B cell (primary cell): ENCODE measurements at regions not wholly inside any gene's neighbourhood (a gene's known extent, or its start where the extent isn't known, plus 50 kb on each side); places are given as distances from the start of the nearest gene placed in this dataset.

Source experiments
- ATAC-seq: fragments of 200-7000 bp; cut with Tn5 transposase; one replicate; pipeline ENCODE4 v1.10.0; 2021; ENCODE audit warnings: low read depth, mild to moderate bottlenecking, moderate number of reproducible peaks, moderate library complexity
- CTCF ChIA-PET: fragments of 350-600 bp; sonication (Branson Sonifier 250); formaldehyde crosslinking; loops from one replicate; lab custom pipeline; 2021; ENCODE audit warnings: antibody characterized with exemption, inconsistent platforms; lab: Charles Lee
- POLR2A ChIA-PET: fragments of 350-600 bp; sonication (Branson Sonifier 250); formaldehyde crosslinking; loops from one replicate; lab custom pipeline; 2021; ENCODE audit warnings: antibody characterized with exemption; lab: Charles Lee
- DNase-seq: peaks from one replicate; pipeline ENCODE4 v3.0.0; 2013
- H2AFZ ChIP-seq: 2 replicates; pipeline ENCODE4 v1.6.1; 2012; ENCODE audit warnings: mild to moderate bottlenecking, low read depth, low read length; ENCODE audit not compliant: insufficient read depth, poor library complexity, severe bottlenecking
- H3K27ac ChIP-seq, 2 donors: 1 replicate in 1 of 2; 2 replicates in 1 of 2; pipeline ENCODE4 v1.5.1; 2012 to 2013; ENCODE audit warnings: low read length in 2 of 2, mild to moderate bottlenecking in 2 of 2, moderate library complexity in 1 of 2
- H3K27me3 ChIP-seq, 4 experiments: fragments of 200-600 bp in 1 of 4; sonication (generic) in 1 of 4; replicated peaks in 1 of 4; 1 replicate in 2 of 4; 2 replicates in 2 of 4; pipeline versions ENCODE4 v1.6.1 to v1.7.0; 2013 to 2016; ENCODE audit warnings: low read length in 3 of 4, mild to moderate bottlenecking in 2 of 4, mixed read lengths in 1 of 4, moderate library complexity in 1 of 4; ENCODE audit not compliant: insufficient read depth in 4 of 4, control insufficient read depth in 3 of 4; ENCODE audit errors: control extremely low read depth in 1 of 4
- H3K36me3 ChIP-seq, 2 experiments: replicated peaks in 1 of 2; 1 replicate in 1 of 2; 2 replicates in 1 of 2; pipeline versions ENCODE4 v1.6.1 to v1.7.1; 2013; ENCODE audit warnings: low read length in 1 of 2; ENCODE audit not compliant: insufficient read depth in 2 of 2, control insufficient read depth in 1 of 2; ENCODE audit errors: control extremely low read depth in 1 of 2, extremely low read depth in 1 of 2
- H3K4me1 ChIP-seq, 2 donors: fragments of 200-600 bp in 1 of 2; sonication (generic) in 1 of 2; 1 replicate in 1 of 2; 2 replicates in 1 of 2; pipeline versions ENCODE4 v1.5.1 to v1.6.1; 2013 to 2017; ENCODE audit warnings: low read length in 2 of 2; ENCODE audit not compliant: control insufficient read depth in 2 of 2, insufficient read depth in 2 of 2
- H3K4me2 ChIP-seq: replicated peaks from 2 replicates; pipeline ENCODE3; 2012; ENCODE audit warnings: mild to moderate bottlenecking, low read depth, low read length; ENCODE audit not compliant: poor library complexity, severe bottlenecking
- H3K4me3 ChIP-seq, 5 experiments: fragments of 200-600 bp in 1 of 5; sonication (generic) in 1 of 5; 1 replicate in 3 of 5; 2 replicates in 2 of 5; pipeline versions ENCODE4 v1.5.1 to v1.7.0; 2011 to 2016; ENCODE audit warnings: low read length in 4 of 5, mild to moderate bottlenecking in 4 of 5, low read depth in 2 of 5, control low read depth in 1 of 5, moderate library complexity in 1 of 5; ENCODE audit not compliant: insufficient read depth in 1 of 5; ENCODE audit errors: control extremely low read depth in 1 of 5, extremely low read depth in 1 of 5
- H3K79me2 ChIP-seq: fragments of 200-600 bp; sonication (generic); one replicate; pipeline ENCODE4 v1.6.0; 2016; ENCODE audit warnings: low read length; ENCODE audit not compliant: control insufficient read depth, insufficient read depth
- H3K9ac ChIP-seq: fragments of 200-600 bp; sonication (generic); 2 replicates; pipeline ENCODE4 v1.6.1; 2017; ENCODE audit warnings: mild to moderate bottlenecking, low read length, moderate library complexity
- H3K9me3 ChIP-seq, 3 donors: one replicate each; pipeline versions ENCODE4 v1.6.1 to v1.7.1; 2013; ENCODE audit warnings: low read length in 2 of 3; ENCODE audit not compliant: control insufficient read depth in 2 of 3, insufficient read depth in 1 of 3; ENCODE audit errors: control extremely low read depth in 1 of 3
- H4K20me1 ChIP-seq: 2 replicates; pipeline ENCODE4 v1.6.0; 2012; ENCODE audit warnings: mild to moderate bottlenecking, low read length; ENCODE audit not compliant: insufficient read depth, control insufficient read depth, poor library complexity, severe bottlenecking
- H3K27ac Mint-ChIP-seq: one replicate; pipeline ENCODE4 v1.8.0; 2021; ENCODE audit warnings: mixed read lengths
- H3K27me3 Mint-ChIP-seq: one replicate; pipeline ENCODE4 v1.8.0; 2021; ENCODE audit warnings: mixed read lengths
- H3K4me1 Mint-ChIP-seq: one replicate; pipeline ENCODE4 v1.8.0; 2021; ENCODE audit warnings: mixed read lengths
- H3K4me3 Mint-ChIP-seq: one replicate; pipeline ENCODE4 v1.8.0; 2021; ENCODE audit warnings: mixed read lengths
- H3K9me3 Mint-ChIP-seq: one replicate; pipeline ENCODE4 v1.8.0; 2022; ENCODE audit warnings: mixed read lengths; ENCODE audit not compliant: insufficient read depth
- CTCF ChIP-seq: fragments of 200-600 bp; IDR thresholded peaks from one replicate; pipeline ENCODE4 v1.8.0; 2022; ENCODE audit warnings: antibody characterized with exemption, mild to moderate bottlenecking
- EZH2 ChIP-seq: IDR thresholded peaks from 2 replicates; pipeline ENCODE4 v1.6.1; 2012; ENCODE audit warnings: borderline replicate concordance, low read depth, mild to moderate bottlenecking, moderate library complexity, low read length; ENCODE audit not compliant: insufficient read depth, poor library complexity, severe bottlenecking
- WGBS: methylation state at CpG from one replicate; pipeline ENCODE4 v1.1.5; 2013; ENCODE audit warnings: missing lambda C conversion rate; ENCODE audit not compliant: insufficient coverage; 5-methylcytosine and 5-hydroxymethylcytosine counted together
- intact Hi-C: fragments of 100-400 bp; cut with micrococcal nuclease; formaldehyde crosslinking; loops from one replicate; pipeline ENCODE4 v1.10.0; 2022

- no peaks in the 10 kb centered on the region for H3K27me3 Mint-ChIP-seq
- ChIA-PET CTCF (interaction anchor here (1.3 kb wide), 2 partner anchors 12 to 15 kb away, joined by 3 read pairs; no protein-coding TSS in a partner anchor), POLR2A (no interaction called here)
- no CpG with 5 or more reads among the region's 3 CpGs for WGBS
- peaks cover 2% of the 10 kb centered on the region for H3K4me1 Mint-ChIP-seq
- H3K27ac Mint-ChIP-seq: no peak overlapping the region
- H3K27ac ChIP-seq: no peak overlapping the region
- no peaks in the 10 kb centered on the region for H3K9me3 ChIP-seq
- no peak for TF ChIP-seq CTCF
- TF ChIP-seq EZH2: no peak
- ATAC-seq (no peak), DNase-seq (no peak)
- no peaks in the 10 kb centered on the region for H3K27me3 ChIP-seq
- no peaks in the 10 kb centered on the region for H3K36me3 ChIP-seq
- H3K4me3 ChIP-seq: no peak overlapping the region
- no peaks in the 10 kb centered on the region for H3K79me2 ChIP-seq
- intact Hi-C loops: no loop called here
- no peak overlapping the region for H3K9ac ChIP-seq
- no peaks in the 10 kb centered on the region for H3K4me1 ChIP-seq
- no peaks in the 10 kb centered on the region for H4K20me1 ChIP-seq
- no peak overlapping the region for H2AFZ ChIP-seq
- H3K4me3 Mint-ChIP-seq: no peak overlapping the region
- no peaks in the 10 kb centered on the region for H3K9me3 Mint-ChIP-seq
- no peak overlapping the region for H3K4me2 ChIP-seq
Measured at GRCh38 chr1:221856228-221857093, 114.6 kb upstream of the DUSP10 start.

GRCh38 chr1:221855156-221855555 is 113.3 kb upstream of the DUSP10 start:
- Histone ChIP-seq H3K4me2 (no peak overlapping the region), H3K27me3 (no peaks in the 10 kb centered on the region), H3K9me3 (no peaks in the 10 kb centered on the region), H3K4me3 (no peak overlapping the region), H3K79me2 (no peaks in the 10 kb centered on the region), H4K20me1 (no peaks in the 10 kb centered on the region), H3K36me3 (no peaks in the 10 kb centered on the region), H2AFZ (no peak overlapping the region), H3K27ac (no peak overlapping the region), H3K4me1 (no peaks in the 10 kb centered on the region), H3K9ac (no peak overlapping the region)
- WGBS: 100% methylated on average over 1 of the region's 2 CpGs
- POLR2A ChIA-PET: no interaction called here
- peaks cover 4% of the 10 kb centered on the region for H3K4me1 Mint-ChIP-seq
- TF ChIP-seq EZH2 (no peak), CTCF (no peak)
- intact Hi-C loops: no loop called here
- no peak overlapping the region for H3K4me3 Mint-ChIP-seq
- no peaks in the 10 kb centered on the region for H3K27me3 Mint-ChIP-seq
- H3K9me3 Mint-ChIP-seq: no peaks in the 10 kb centered on the region
- no peak overlapping the region for H3K27ac Mint-ChIP-seq
- CTCF ChIA-PET: interaction anchor here (0.6 to 1.8 kb wide), 3 partner anchors 13 to 377 kb away, joined by 3 to 4 read pairs (median 3); no protein-coding TSS in a partner anchor
- DNase-seq (no peak), ATAC-seq (no peak)
